ENCODE measurements at regions not wholly inside any gene's neighbourhood (a gene's known extent, or its start where the extent isn't known, plus 50 kb on each side); places are given as distances from the start of the nearest gene placed in this dataset.
"Not testable (repeated sequence)": the region's sequence is repeated elsewhere in the genome, so short reads cannot be mapped to it uniquely, and the experiment has no call there.

- not testable (repeated sequence) for TF ChIP-seq POLR2AphosphoS5 (IDR thresholded peaks at IDR 0.05; ENCODE audit: low read depth)
- TF ChIP-seq, protein P1, sequence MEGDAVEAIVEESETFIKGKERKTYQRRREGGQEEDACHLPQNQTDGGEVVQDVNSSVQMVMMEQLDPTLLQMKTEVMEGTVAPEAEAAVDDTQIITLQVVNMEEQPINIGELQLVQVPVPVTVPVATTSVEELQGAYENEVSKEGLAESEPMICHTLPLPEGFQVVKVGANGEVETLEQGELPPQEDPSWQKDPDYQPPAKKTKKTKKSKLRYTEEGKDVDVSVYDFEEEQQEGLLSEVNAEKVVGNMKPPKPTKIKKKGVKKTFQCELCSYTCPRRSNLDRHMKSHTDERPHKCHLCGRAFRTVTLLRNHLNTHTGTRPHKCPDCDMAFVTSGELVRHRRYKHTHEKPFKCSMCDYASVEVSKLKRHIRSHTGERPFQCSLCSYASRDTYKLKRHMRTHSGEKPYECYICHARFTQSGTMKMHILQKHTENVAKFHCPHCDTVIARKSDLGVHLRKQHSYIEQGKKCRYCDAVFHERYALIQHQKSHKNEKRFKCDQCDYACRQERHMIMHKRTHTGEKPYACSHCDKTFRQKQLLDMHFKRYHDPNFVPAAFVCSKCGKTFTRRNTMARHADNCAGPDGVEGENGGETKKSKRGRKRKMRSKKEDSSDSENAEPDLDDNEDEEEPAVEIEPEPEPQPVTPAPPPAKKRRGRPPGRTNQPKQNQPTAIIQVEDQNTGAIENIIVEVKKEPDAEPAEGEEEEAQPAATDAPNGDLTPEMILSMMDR (IDR thresholded peaks at IDR 0.05; ENCODE audit: insufficient read depth, low read length), result peak; percentile 11
Measured at GRCh38 chr11:43165393-43165792, 146.4 kb upstream of the API5 start.
